HG02798 (cell line): ENCODE measurements at regions not wholly inside any gene's neighbourhood (a gene's known extent, or its start where the extent isn't known, plus 50 kb on each side); places are given as distances from the start of the nearest gene placed in this dataset.
A peak's percentile ranks its signal among the peaks of the same experiment; 100 is the strongest.

Experiments used
- ATAC-seq: cut with Tn5 transposase; IDR thresholded peaks from one replicate; pipeline ENCODE4 v1.9.1; 2021; ENCODE audit warnings: mild to moderate bottlenecking; ENCODE audit not compliant: unreplicated experiment, poor library complexity

DNA sequence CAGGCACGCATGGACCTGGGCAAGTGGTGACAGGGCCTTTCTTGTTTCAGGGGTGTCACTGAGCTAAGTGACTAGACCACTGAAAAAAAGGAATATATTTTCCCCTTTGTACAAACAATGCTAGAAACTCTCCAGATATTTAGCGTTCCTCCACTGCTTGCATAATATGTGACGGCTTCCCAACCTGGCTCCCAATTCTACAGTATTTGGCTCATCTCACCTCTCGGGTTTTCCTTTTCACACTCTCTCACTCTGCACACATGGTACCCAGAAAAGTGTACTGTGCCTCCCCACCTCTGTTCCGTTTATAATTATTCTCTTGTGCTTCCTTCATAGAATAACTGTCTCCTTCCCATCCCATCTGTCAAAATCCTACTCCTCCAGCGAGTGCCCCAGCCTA is 140.5 kb upstream of the KLHL25 start:
- no peak for ATAC-seq

- no peak for ATAC-seq
Measured at GRCh38 chr15:85937661-85938060, 142.0 kb upstream of the AGBL1 start.

DNA sequence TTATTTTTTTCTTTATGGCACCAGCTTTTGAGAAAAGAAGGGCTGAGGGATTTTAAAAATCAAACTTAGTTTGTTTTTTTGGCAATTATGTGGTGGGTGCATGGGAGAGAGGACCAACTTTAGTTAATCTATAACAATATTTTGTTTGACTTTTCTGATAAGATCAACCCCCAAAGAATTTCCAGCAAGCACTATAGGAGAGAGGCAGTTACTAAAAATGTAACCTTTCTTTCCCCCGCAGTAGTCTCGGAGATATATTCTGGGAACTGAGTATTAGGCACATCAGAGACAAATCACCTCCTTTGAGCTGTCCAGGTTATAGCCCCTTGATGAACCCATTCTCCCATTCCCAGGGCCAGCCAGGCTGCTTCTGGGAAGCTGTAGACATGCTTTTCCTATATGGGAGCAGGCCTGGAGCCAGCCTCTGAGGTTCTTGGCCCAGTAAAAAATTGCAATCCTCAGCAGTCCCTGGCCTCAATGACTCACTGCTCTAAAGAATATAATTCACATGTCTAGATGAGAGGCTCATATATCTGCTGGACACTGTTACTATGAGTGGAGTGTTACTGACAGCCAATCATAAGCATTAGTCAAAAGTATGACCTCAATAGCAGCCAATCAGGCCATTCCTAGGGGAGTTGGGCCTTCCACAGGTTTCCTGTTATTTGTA is 138.3 kb upstream of the AGBL1 start:
- ATAC-seq = no peak

DNA sequence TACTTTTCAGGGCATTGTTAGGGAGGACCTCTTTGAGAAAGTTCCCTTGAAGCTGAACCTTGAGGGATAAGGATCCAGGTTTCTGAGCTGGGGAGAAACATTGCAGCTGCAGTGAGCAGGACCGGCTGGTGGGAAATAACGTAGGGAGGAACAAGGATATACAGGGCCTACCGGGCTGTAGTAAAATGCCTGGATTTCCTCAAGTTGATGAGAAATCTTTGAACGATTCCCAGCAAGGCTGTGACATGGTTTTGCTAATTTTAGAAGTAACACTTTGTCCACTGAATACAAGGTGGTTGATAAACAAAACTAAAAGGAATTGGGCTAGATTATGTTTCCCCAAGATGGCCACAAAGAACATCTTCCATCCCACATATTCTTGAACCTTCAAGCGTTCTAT is 137.0 kb upstream of the AGBL1 start:
- ATAC-seq = no peak

DNA sequence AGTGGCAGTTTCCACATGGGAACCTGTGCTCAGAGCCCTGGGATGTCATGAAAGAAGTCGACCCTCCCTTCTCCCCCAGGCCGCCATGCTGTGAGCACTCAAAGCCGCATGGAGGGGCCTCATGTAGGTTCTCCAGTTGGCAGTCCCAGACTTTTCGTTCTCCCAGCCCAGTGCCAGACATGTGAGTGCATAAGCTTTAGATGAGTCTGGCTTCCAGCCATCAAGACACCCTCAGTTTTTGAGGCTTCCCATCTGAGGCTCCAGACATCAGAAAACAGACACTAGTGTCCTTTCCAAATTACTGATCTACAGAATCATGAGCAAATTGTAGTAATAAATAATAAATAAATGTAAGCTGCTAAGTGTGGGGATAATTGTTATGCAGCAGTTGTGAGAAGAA is 136.5 kb upstream of the AGBL1 start:
- ATAC-seq = no peak

- ATAC-seq = no peak
Measured at GRCh38 chr15:85943791-85944190, 135.9 kb upstream of the AGBL1 start.

- ATAC-seq = no peak
Measured at GRCh38 chr15:85947021-85947420, 132.7 kb upstream of the AGBL1 start.

GRCh38 chr15:85947936-85948335 is 131.7 kb upstream of the AGBL1 start:
- no peak for ATAC-seq

DNA sequence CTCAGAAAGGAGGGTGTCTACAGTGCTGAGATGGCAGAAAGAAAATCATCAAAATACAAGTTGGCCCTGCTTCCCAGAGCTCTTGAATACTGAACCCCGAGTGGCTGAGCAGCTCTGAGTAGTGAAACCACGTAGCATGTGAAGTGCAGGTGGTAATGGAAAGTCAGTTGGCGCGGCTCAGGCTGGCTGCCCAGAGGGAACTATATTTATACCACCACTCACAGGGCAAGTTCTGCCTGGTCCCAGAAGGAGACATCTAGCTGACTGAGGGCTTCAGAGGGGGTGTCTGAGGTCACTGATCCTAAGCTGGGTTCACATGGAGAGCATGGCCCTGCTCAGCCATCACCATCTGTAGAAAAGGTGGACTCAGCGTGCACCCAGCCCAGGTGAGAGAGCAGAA is 129.6 kb upstream of the AGBL1 start:
- ATAC-seq = peak; percentile 79

DNA sequence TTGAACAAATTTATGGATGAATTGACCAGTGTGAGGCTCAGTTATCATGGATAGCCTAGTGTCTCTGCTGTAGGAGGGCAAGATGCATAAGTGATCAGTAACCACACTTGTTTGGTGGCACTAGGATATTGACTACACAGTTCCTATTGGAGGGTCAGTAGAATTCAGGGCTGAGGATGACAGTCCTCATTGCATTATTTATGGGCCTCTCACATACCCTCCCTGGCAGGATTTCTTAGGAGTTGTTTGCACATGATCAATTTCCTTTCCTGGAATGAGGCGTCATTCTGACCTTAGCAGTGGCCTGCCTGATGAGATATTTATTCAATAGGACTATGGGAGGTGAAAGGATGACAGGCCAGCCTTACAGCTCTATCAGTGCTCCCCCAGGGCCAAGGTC is 125.1 kb upstream of the AGBL1 start:
- no peak for ATAC-seq

GRCh38 chr15:85955501-85956391 is 123.9 kb upstream of the AGBL1 start:
- peak; percentile 84 for ATAC-seq

- ATAC-seq = no peak
Measured at GRCh38 chr15:85956532-85957275, 123.0 kb upstream of the AGBL1 start.

- no peak for ATAC-seq
Measured at GRCh38 chr15:85959611-85960010, 120.1 kb upstream of the AGBL1 start.

GRCh38 chr15:85960381-85960780 is 119.3 kb upstream of the AGBL1 start:
- no peak for ATAC-seq

GRCh38 chr15:85961821-85962220 is 117.8 kb upstream of the AGBL1 start:
- no peak for ATAC-seq

DNA sequence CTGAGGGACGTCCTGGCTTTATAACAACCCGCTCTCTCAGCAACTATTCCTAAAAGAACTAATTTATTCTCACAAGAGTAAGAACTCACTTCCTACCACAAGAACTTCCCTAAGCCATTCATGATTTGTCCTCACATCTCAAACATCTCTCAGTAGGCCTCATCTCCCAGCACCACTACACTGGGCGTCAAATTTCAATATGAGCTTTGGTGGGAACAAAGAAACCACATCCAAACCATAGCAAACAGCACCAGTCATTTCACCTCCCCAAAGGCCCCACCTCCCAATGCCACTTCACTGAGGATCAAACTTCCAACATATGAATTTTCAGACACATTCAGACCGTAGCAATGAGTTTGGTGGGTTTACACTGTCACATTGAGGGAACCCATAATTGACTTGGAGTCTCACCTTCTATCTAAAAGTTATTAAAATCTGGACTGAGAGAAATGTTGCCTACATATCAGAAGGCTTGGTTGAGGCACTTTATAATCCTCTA is 116.4 kb upstream of the AGBL1 start:
- ATAC-seq = no peak

- no peak for ATAC-seq
Measured at GRCh38 chr15:85964471-85964870, 115.2 kb upstream of the AGBL1 start.

DNA sequence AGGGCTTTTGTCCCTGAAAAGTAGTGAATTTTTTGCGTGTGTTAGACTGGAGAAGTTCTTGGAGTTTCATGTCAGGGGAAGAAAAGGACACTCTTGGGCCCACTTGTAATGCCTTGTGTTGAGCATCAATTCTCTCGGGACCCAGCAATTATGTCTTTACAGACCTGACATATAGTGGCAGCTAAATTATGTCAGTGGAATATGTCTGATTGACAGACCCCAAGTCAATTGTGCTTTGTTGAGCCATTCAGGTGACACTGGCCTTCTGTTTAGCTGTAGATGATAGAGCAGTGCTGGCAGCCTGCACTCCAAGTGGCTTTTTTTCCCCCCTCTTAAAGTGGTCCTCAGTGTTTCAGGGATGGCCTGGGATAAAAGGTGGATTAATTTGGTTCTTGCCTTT is 112.1 kb upstream of the AGBL1 start:
- no peak for ATAC-seq

GRCh38 chr15:85972805-85973540 is 106.7 kb upstream of the AGBL1 start:
- no peak for ATAC-seq
